ENCODE measurements at regions not wholly inside any gene's neighbourhood (a gene's known extent, or its start where the extent isn't known, plus 50 kb on each side); places are given as distances from the start of the nearest gene placed in this dataset.

DNA sequence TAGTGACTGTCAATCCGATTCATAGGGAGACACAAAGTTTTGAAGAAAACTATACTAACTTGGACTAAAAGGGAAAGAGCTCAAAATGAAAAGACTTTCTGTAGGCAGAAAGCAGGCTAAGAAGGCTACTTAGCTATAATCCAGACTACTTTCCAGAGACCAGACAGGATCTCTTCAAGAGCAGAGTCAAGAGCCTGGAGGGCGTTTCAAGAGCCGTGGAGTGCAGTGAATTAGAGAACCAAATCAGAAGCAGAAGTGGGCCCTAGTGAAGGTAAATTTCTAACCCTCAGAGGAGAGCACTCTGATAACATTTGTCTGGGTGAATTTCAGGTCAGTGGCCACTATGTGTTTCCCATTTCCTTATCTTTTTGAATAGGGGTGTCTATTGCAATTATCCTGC lies 76.4 kb downstream of the CGGBP1 start:
- ATAC-seq, result peak; percentile 66
- intact Hi-C loops (cut with DNase I), result no loop called here
- Histone ChIP-seq H3K27ac (no peak overlapping the region), H3K4me3 (no peak overlapping the region), H3K36me3 (no peaks in the 10 kb centered on the region), H3K9me3 (no peaks in the 10 kb centered on the region), H3K27me3 (no peaks in the 10 kb centered on the region), H3K4me1 (no peaks in the 10 kb centered on the region)
- TF ChIP-seq, protein P1, sequence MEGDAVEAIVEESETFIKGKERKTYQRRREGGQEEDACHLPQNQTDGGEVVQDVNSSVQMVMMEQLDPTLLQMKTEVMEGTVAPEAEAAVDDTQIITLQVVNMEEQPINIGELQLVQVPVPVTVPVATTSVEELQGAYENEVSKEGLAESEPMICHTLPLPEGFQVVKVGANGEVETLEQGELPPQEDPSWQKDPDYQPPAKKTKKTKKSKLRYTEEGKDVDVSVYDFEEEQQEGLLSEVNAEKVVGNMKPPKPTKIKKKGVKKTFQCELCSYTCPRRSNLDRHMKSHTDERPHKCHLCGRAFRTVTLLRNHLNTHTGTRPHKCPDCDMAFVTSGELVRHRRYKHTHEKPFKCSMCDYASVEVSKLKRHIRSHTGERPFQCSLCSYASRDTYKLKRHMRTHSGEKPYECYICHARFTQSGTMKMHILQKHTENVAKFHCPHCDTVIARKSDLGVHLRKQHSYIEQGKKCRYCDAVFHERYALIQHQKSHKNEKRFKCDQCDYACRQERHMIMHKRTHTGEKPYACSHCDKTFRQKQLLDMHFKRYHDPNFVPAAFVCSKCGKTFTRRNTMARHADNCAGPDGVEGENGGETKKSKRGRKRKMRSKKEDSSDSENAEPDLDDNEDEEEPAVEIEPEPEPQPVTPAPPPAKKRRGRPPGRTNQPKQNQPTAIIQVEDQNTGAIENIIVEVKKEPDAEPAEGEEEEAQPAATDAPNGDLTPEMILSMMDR (IDR thresholded peaks at IDR 0.05), result no peak
- no peak for DNase-seq

GRCh38 chr3:87979527-87979926 lies 79.3 kb downstream of the CGGBP1 start:
- no peaks in the 10 kb centered on the region for H3K27me3 ChIP-seq
- DNase-seq (no peak), ATAC-seq (no peak)
- H3K4me3 ChIP-seq, result no peak overlapping the region
- H3K36me3 ChIP-seq, result no peaks in the 10 kb centered on the region
- TF ChIP-seq, protein P1 (IDR thresholded peaks at IDR 0.05), result no peak
- no peak overlapping the region for H3K27ac ChIP-seq
- intact Hi-C loops (cut with DNase I), result no loop called here
- no peaks in the 10 kb centered on the region for H3K9me3 ChIP-seq
- H3K4me1 ChIP-seq, result no peaks in the 10 kb centered on the region

DNA sequence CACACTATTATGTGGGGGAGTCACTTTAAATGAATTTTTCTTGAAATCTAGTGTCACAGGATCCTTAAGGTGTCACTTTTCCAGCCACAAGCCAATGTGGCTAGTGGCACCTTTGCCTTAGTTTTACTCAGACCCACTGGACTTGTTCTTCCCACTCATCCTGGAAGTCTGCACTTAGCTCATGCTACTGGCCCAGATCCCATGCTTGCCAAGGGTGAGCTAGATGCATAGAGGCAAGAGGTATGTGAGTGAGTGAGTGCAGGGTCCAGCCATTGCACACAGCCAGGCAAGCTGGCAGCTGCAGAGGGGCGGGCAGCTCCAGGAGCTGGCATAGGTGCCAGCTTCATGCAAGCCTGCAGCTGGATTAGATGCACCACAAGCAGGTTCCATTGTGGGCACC lies 81.0 kb downstream of the CGGBP1 start:
- DNase-seq, result no peak
- peak; percentile 32 for ATAC-seq
- H3K9me3 ChIP-seq, result no peaks in the 10 kb centered on the region
- H3K27me3 ChIP-seq, result no peaks in the 10 kb centered on the region
- no peak overlapping the region for H3K4me3 ChIP-seq
- TF ChIP-seq, protein P1 (IDR thresholded peaks at IDR 0.05), result no peak
- no peaks in the 10 kb centered on the region for H3K4me1 ChIP-seq
- H3K27ac ChIP-seq, result no peak overlapping the region
- intact Hi-C loops (cut with DNase I), result no loop called here
- H3K36me3 ChIP-seq, result no peaks in the 10 kb centered on the region

GRCh38 chr3:87975716-87976115 lies 83.1 kb downstream of the CGGBP1 start:
- intact Hi-C loops (cut with DNase I), result no loop called here
- no peak for ATAC-seq
- H3K27ac ChIP-seq, result no peak overlapping the region
- no peak for DNase-seq
- no peaks in the 10 kb centered on the region for H3K4me1 ChIP-seq
- no peaks in the 10 kb centered on the region for H3K27me3 ChIP-seq
- H3K36me3 ChIP-seq, result no peaks in the 10 kb centered on the region
- no peaks in the 10 kb centered on the region for H3K9me3 ChIP-seq
- TF ChIP-seq, protein P1 (IDR thresholded peaks at IDR 0.05), result no peak
- no peak overlapping the region for H3K4me3 ChIP-seq

GRCh38 chr3:87973906-87974305 lies 84.9 kb downstream of the CGGBP1 start:
- DNase-seq (no peak), ATAC-seq (no peak)
- TF ChIP-seq, protein P1 (IDR thresholded peaks at IDR 0.05), result no peak
- Histone ChIP-seq H3K36me3 (no peaks in the 10 kb centered on the region), H3K9me3 (no peaks in the 10 kb centered on the region), H3K27ac (no peak overlapping the region), H3K4me3 (no peak overlapping the region), H3K4me1 (no peaks in the 10 kb centered on the region), H3K27me3 (no peaks in the 10 kb centered on the region)
- intact Hi-C loops (cut with DNase I), result no loop called here

DNA sequence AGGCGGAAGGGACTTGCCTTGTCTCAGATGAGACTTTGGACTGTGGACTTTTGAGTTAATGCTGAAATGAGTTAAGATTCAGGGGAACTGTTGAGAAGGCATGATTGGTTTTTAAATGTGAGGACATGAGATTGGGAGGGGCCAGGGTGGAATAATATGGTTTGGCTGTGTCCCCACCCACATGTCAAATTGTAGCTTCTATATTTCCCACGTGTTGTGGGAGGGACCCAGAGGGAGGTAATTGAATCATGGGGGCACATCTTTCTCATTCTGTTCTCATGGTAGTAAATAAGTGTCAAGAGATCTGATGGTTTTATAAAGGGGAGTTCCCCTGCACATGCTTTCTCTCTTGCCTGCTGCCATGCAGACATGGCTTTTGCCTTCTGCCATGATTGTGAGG lies 89.2 kb downstream of the CGGBP1 start:
- Histone ChIP-seq H3K9me3 (no peaks in the 10 kb centered on the region), H3K27ac (no peak overlapping the region), H3K4me1 (no peaks in the 10 kb centered on the region), H3K36me3 (no peaks in the 10 kb centered on the region), H3K27me3 (no peaks in the 10 kb centered on the region), H3K4me3 (no peak overlapping the region)
- intact Hi-C loops (cut with DNase I), result no loop called here
- ATAC-seq (no peak), DNase-seq (no peak)
- TF ChIP-seq, protein P1 (IDR thresholded peaks at IDR 0.05), result no peak

All from upper lobe of right lung (tissue), 1 donor.